ENCODE measurements at regions not wholly inside any gene's neighbourhood (a gene's known extent, or its start where the extent isn't known, plus 50 kb on each side); places are given as distances from the start of the nearest gene placed in this dataset.

GRCh38 chr6:74976701-74977100 is 229.2 kb downstream of the COL12A1 start:
- H3K27me3 ChIP-seq (ENCODE audit: insufficient read depth, low read length), result no peaks in the 10 kb centered on the region
- H3K14ac ChIP-seq (ENCODE audit: low read length), result no peak overlapping the region
- WGBS (ENCODE audit: extremely low coverage, insufficient coverage, insufficient read length), result no CpG with 5 or more reads among the region's 2 CpGs
- H3K4me3 ChIP-seq (ENCODE audit: low read depth, low read length), result no peak overlapping the region
- DNase-seq, result no peak
- H3K79me2 ChIP-seq (ENCODE audit: control insufficient read depth, insufficient read depth, low read length, poor library complexity), result no peaks in the 10 kb centered on the region
- H3K79me1 ChIP-seq (ENCODE audit: low read length), result no peaks in the 10 kb centered on the region
- no peak overlapping the region for H3K27ac ChIP-seq (ENCODE audit: low read depth, low read length)
- H4K12ac ChIP-seq (ENCODE audit: low read depth, low read length), result no peak overlapping the region
- H3K9ac ChIP-seq (ENCODE audit: low read length), result no peak overlapping the region
- no peak overlapping the region for H3K4me2 ChIP-seq (ENCODE audit: low read length)
- no peaks in the 10 kb centered on the region for H3K4me1 ChIP-seq (ENCODE audit: control insufficient read depth in 1 of 2, insufficient read depth in 2 of 2, low read length in 2 of 2)
- no peak overlapping the region for H3K23ac ChIP-seq (ENCODE audit: low read length)
- no peaks in the 10 kb centered on the region for H3K36me3 ChIP-seq (ENCODE audit: control insufficient read depth in 1 of 2, insufficient read depth in 2 of 2, low read length in 2 of 2)
- H2BK5ac ChIP-seq (ENCODE audit: low read depth, low read length, poor library complexity), result no peak overlapping the region
- no peaks in the 10 kb centered on the region for H3K9me3 ChIP-seq (ENCODE audit: insufficient read depth, low read depth, low read length)
- no peak overlapping the region for H3K18ac ChIP-seq (ENCODE audit: low read length)
- H4K8ac ChIP-seq (ENCODE audit: low read depth, low read length), result no peak overlapping the region
- no peak overlapping the region for H2BK12ac ChIP-seq (ENCODE audit: low read length)
- H2BK120ac ChIP-seq (ENCODE audit: insufficient read depth, low read length, poor library complexity), result no peak overlapping the region
- H2AK5ac ChIP-seq (ENCODE audit: low read length), result no peak overlapping the region
- no peak overlapping the region for H4K91ac ChIP-seq (ENCODE audit: low read depth, low read length)
- H3K4ac ChIP-seq (ENCODE audit: low read depth, low read length), result no peak overlapping the region
- no peak overlapping the region for H2AFZ ChIP-seq (ENCODE audit: insufficient read depth, low read length, poor library complexity)

GRCh38 chr6:74976026-74976425 is 229.8 kb downstream of the COL12A1 start:
- Histone ChIP-seq H2BK12ac (ENCODE audit: low read length) (no peak overlapping the region), H2AK5ac (ENCODE audit: low read length) (no peak overlapping the region), H2BK120ac (ENCODE audit: insufficient read depth, low read length, poor library complexity) (no peak overlapping the region), H2BK5ac (ENCODE audit: low read depth, low read length, poor library complexity) (no peak overlapping the region), H2AFZ (ENCODE audit: insufficient read depth, low read length, poor library complexity) (no peak overlapping the region), H3K9me3 (ENCODE audit: insufficient read depth, low read depth, low read length) (no peaks in the 10 kb centered on the region), H3K27ac (ENCODE audit: low read depth, low read length) (no peak overlapping the region), H3K4me3 (ENCODE audit: low read depth, low read length) (no peak overlapping the region), H3K4me2 (ENCODE audit: low read length) (no peak overlapping the region), H4K12ac (ENCODE audit: low read depth, low read length) (no peak overlapping the region), H3K79me1 (ENCODE audit: low read length) (no peaks in the 10 kb centered on the region), H3K27me3 (ENCODE audit: insufficient read depth, low read length) (no peaks in the 10 kb centered on the region), H4K91ac (ENCODE audit: low read depth, low read length) (no peak overlapping the region), H3K23ac (ENCODE audit: low read length) (no peak overlapping the region), H3K79me2 (ENCODE audit: control insufficient read depth, insufficient read depth, low read length, poor library complexity) (no peaks in the 10 kb centered on the region), H4K8ac (ENCODE audit: low read depth, low read length) (no peak overlapping the region), H3K18ac (ENCODE audit: low read length) (no peak overlapping the region), H3K4ac (ENCODE audit: low read depth, low read length) (no peak overlapping the region), H3K14ac (ENCODE audit: low read length) (no peak overlapping the region), H3K4me1 (ENCODE audit: control insufficient read depth in 1 of 2, insufficient read depth in 2 of 2, low read length in 2 of 2) (no peaks in the 10 kb centered on the region), H3K9ac (ENCODE audit: low read length) (no peak overlapping the region), H3K36me3 (ENCODE audit: control insufficient read depth in 1 of 2, insufficient read depth in 2 of 2, low read length in 2 of 2) (no peaks in the 10 kb centered on the region)
- DNase-seq, result no peak

- Histone ChIP-seq H4K12ac (ENCODE audit: low read depth, low read length) (no peak overlapping the region), H2BK5ac (ENCODE audit: low read depth, low read length, poor library complexity) (no peak overlapping the region), H3K23ac (ENCODE audit: low read length) (no peak overlapping the region), H3K4ac (ENCODE audit: low read depth, low read length) (no peak overlapping the region), H3K4me3 (ENCODE audit: low read depth, low read length) (no peak overlapping the region), H3K9ac (ENCODE audit: low read length) (no peak overlapping the region), H4K91ac (ENCODE audit: low read depth, low read length) (no peak overlapping the region), H2BK120ac (ENCODE audit: insufficient read depth, low read length, poor library complexity) (no peak overlapping the region), H3K36me3 (ENCODE audit: control insufficient read depth in 1 of 2, insufficient read depth in 2 of 2, low read length in 2 of 2) (no peaks in the 10 kb centered on the region), H3K18ac (ENCODE audit: low read length) (no peak overlapping the region), H3K27ac (ENCODE audit: low read depth, low read length) (no peak overlapping the region), H3K79me2 (ENCODE audit: control insufficient read depth, insufficient read depth, low read length, poor library complexity) (no peaks in the 10 kb centered on the region), H4K8ac (ENCODE audit: low read depth, low read length) (no peak overlapping the region), H3K9me3 (ENCODE audit: insufficient read depth, low read depth, low read length) (no peaks in the 10 kb centered on the region), H3K4me2 (ENCODE audit: low read length) (no peak overlapping the region), H2AFZ (ENCODE audit: insufficient read depth, low read length, poor library complexity) (no peak overlapping the region), H3K27me3 (ENCODE audit: insufficient read depth, low read length) (no peaks in the 10 kb centered on the region), H3K79me1 (ENCODE audit: low read length) (no peaks in the 10 kb centered on the region), H3K4me1 (ENCODE audit: control insufficient read depth in 1 of 2, insufficient read depth in 2 of 2, low read length in 2 of 2) (no peaks in the 10 kb centered on the region), H2BK12ac (ENCODE audit: low read length) (no peak overlapping the region), H3K14ac (ENCODE audit: low read length) (no peak overlapping the region), H2AK5ac (ENCODE audit: low read length) (no peak overlapping the region)
- no peak for DNase-seq
These were observed 232.3 kb downstream of the COL12A1 start for GRCh38 chr6:74973591-74973990.

GRCh38 chr6:74971633-74972032 is 234.2 kb downstream of the COL12A1 start:
- H3K79me1 ChIP-seq (ENCODE audit: low read length), result no peaks in the 10 kb centered on the region
- H2BK5ac ChIP-seq (ENCODE audit: low read depth, low read length, poor library complexity), result no peak overlapping the region
- H3K27me3 ChIP-seq (ENCODE audit: insufficient read depth, low read length), result no peaks in the 10 kb centered on the region
- H2AFZ ChIP-seq (ENCODE audit: insufficient read depth, low read length, poor library complexity), result no peak overlapping the region
- no peak overlapping the region for H3K14ac ChIP-seq (ENCODE audit: low read length)
- no peak overlapping the region for H3K23ac ChIP-seq (ENCODE audit: low read length)
- no peak overlapping the region for H2BK120ac ChIP-seq (ENCODE audit: insufficient read depth, low read length, poor library complexity)
- H3K4me2 ChIP-seq (ENCODE audit: low read length), result no peak overlapping the region
- no peak for DNase-seq
- H3K9me3 ChIP-seq (ENCODE audit: insufficient read depth, low read depth, low read length), result no peaks in the 10 kb centered on the region
- H3K4me3 ChIP-seq (ENCODE audit: low read depth, low read length), result no peak overlapping the region
- no peak overlapping the region for H2AK5ac ChIP-seq (ENCODE audit: low read length)
- no peaks in the 10 kb centered on the region for H3K4me1 ChIP-seq (ENCODE audit: control insufficient read depth in 1 of 2, insufficient read depth in 2 of 2, low read length in 2 of 2)
- no peak overlapping the region for H2BK12ac ChIP-seq (ENCODE audit: low read length)
- no peak overlapping the region for H3K18ac ChIP-seq (ENCODE audit: low read length)
- H3K9ac ChIP-seq (ENCODE audit: low read length), result no peak overlapping the region
- no peak overlapping the region for H4K8ac ChIP-seq (ENCODE audit: low read depth, low read length)
- no peak overlapping the region for H4K12ac ChIP-seq (ENCODE audit: low read depth, low read length)
- no peaks in the 10 kb centered on the region for H3K36me3 ChIP-seq (ENCODE audit: control insufficient read depth in 1 of 2, insufficient read depth in 2 of 2, low read length in 2 of 2)
- no peak overlapping the region for H3K27ac ChIP-seq (ENCODE audit: low read depth, low read length)
- no peaks in the 10 kb centered on the region for H3K79me2 ChIP-seq (ENCODE audit: control insufficient read depth, insufficient read depth, low read length, poor library complexity)
- no peak overlapping the region for H4K91ac ChIP-seq (ENCODE audit: low read depth, low read length)
- no peak overlapping the region for H3K4ac ChIP-seq (ENCODE audit: low read depth, low read length)
